GM21447 (cell line): ENCODE measurements at regions not wholly inside any gene's neighbourhood (a gene's known extent, or its start where the extent isn't known, plus 50 kb on each side); places are given as distances from the start of the nearest gene placed in this dataset.
"Not testable (repeated sequence)": the region's sequence is repeated elsewhere in the genome, so short reads cannot be mapped to it uniquely, and the experiment has no call there.

Experiments used
- ATAC-seq: cut with Tn5 transposase; IDR thresholded peaks from one replicate; pipeline ENCODE4 v1.9.1; 2021; ENCODE audit not compliant: unreplicated experiment

DNA sequence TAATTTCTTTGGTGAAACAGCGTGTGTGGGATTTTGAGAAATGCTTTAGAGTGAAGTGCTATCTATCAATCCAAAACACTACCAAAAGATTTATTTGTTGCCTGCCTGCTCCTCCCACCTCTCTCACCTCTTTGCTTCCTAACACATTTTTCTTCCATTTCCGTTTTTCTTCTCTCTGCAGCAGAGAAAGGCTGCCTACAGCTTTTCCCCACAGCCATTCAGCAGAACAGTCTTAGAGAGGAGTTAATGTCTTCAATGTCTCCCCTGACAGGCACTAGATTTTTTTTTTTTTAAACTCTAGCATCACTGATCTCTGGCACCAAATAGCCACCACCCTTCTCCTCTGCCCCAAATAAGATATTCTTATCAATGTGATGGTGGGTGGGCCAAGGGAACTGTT, 327.8 kb upstream of the MAN1A1 start:
- ATAC-seq = no peak

DNA sequence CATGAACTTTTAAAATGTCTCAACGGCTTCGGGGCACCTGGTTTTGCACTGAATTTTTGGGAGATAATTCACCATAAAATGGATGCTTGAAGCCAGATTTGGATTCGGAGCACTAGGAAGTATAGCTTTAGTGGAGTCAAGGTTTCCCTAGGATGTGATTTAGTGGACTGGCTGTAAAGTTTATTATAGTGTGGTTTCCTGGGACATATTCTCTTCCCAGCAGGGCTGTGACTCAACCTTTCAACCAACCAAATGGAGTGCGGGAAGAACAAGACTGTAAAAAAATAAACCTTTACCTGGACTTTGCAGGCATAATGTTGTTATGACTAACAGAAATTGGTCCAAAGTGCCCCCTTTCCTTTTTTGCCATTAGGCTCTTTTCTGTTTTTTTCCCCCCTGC, 327.4 kb upstream of the MAN1A1 start:
- ATAC-seq = no peak

DNA sequence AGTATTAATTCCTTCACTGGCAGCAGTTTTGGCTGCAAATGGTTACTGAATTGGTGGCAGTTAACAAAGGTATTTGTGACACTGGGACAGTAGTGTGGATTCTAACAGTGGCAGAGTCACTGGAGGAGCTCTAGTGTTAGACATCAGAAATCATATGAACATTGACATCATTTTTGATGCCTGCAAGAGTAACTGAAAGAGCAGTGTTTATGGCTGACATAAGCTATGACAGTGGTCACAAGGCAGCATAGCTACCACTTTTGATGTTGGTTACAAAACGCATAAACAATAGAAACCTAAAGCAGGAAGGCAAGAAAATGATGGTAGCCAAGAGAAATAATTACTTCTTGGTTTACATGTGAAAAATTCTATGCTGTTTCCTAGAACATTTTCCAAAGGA, 326.7 kb upstream of the MAN1A1 start:
- ATAC-seq = no peak

DNA sequence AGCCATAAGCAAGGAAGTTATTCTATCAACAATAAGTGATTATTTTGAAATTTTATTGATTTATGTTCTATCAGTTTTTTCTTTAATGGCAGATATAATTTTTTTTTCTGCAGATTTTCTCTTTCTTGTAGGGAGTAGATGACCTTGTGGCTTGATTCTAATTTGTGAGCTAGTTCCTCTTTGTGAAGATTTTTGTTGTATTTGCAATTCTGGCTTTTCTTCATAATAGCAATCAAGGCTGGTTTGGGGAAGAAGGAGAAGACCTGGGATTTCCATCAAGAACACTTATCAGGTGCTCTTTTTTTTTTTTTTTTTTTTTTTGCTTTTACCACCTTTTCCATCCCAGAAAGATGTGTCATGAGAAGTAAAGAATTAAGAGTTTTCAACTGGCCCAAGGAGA, 324.2 kb upstream of the MAN1A1 start:
- no peak for ATAC-seq

DNA sequence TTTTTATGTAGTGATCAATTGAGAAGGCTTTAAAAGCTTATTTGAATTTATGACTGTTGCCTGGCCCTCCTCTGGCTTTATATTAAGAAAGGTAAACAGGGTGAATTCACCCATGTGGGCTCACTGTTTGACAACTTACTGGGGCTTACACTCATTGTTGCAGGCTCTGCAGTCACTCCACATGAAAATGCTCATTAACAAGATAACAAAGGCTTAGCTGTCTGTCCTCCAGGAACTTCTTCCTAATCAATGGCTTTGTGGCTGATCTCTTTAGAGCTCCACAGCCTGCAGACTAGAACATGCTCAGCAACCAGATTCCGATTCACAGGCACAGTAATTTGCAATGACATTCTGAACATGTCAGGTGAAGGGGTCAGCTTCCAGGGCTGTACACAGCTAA, 323.2 kb upstream of the MAN1A1 start:
- no peak for ATAC-seq

DNA sequence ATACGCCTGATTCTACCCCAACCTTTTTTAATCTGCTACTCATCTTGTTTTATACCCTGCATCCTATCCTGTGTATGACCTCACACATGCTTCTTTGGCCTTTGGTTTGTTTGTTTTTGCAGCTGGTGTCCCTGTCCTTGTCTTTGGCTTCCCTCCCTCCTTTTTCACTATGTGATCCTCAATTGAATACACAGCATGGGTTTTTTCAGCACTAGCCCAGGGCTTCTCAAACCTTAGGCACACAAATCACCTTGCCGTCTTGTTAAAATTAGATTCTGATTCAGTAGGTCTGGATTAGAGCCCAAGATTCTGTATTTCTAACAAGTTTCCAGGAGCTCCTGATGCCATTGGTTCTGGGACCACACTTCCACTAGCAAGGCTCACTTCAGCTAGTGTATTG, 321.5 kb upstream of the MAN1A1 start:
- ATAC-seq = no peak

DNA sequence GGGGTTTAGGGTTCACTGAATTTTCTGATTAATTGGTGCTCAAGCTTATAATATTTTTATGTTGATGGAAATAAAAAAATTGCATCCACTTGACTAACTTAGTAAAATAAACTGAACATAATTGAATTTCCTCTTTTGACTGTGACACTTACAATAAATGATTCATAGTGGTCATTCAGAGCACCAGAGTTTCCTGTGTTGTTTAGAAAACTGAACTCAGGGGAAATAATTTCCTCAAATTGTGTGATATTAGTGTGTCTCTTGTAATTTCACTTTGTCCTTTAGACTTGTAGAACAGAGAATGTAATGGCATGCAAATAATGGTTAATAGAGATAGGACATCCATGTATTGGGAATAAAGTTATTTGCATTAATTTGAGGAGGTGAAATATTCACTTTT, 319.7 kb upstream of the MAN1A1 start:
- no peak for ATAC-seq

DNA sequence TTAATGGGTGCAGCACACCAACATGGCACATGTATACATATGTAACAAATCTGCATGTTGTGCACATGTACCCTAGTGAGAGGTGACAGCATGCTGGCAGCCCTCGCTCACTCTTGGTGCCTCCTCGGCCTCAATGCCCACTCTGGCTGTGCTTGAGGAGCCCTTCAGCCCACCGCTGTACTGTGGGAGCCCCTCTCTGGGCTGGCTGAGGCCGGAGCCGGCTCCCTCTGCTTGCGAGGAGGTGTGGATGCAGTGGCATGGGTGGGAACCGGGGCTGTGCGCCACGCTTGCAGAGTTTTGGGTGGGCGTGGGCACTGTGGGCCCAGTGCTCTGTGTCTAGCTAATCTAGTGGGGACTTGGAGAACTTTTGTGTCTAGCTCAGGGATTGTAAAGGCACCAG, 315.9 kb upstream of the MAN1A1 start:
- ATAC-seq = not testable (repeated sequence)

DNA sequence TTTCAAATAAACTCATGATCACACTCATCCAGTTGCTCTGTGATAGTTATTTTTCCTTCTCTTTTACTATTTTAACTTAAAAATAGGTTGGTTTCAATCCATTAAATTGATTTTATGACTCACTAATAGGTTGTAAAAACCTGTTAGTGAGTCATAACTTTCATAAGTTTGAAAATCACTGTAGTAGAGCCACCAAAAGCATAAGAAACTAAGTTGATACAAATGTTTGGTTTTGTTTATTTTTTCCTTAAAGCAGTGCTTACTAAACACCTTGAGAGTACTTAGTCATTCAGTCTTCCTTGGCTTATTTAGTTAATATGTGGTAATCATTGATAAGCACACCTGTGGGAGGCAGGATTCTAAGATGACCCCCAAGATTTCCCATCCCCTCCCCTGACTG, 312.1 kb upstream of the MAN1A1 start:
- no peak for ATAC-seq

DNA sequence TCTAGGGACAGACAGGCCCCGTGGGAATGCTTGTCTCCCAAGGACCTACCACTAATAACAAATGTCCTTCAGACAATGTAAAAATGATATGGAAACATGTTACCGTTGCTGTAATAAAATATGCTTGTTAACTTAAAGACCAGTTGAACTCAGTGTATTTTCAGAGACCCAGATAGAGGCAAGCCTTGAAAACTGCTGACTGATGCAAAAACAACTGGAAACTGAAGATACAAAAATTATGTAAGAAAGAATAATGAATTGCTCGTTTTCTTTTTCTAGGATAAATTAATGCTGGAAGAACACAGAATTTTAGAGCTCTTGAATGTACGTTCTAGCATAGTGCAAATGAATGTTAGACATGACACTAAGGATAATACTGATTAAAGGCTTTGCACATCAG, 311.5 kb upstream of the MAN1A1 start:
- no peak for ATAC-seq

DNA sequence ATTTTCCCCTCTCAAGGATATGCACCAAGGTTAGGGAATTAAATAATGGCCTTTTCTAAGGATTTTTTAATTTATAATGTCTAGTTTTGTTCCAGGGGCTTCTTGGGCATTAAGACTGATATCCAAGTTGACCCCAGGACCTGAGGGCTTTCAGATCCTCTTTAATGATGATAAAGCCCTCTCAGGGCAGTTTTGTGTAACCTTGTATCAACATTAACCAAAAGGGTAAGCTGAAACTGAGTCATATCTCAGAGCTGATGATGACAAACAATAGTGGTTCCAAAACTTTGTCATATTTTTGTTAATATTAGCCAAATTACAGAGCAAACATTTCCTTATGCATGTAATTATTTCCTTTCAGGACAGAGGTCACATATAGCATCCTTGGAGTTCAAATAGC, 309.4 kb upstream of the MAN1A1 start:
- no peak for ATAC-seq

DNA sequence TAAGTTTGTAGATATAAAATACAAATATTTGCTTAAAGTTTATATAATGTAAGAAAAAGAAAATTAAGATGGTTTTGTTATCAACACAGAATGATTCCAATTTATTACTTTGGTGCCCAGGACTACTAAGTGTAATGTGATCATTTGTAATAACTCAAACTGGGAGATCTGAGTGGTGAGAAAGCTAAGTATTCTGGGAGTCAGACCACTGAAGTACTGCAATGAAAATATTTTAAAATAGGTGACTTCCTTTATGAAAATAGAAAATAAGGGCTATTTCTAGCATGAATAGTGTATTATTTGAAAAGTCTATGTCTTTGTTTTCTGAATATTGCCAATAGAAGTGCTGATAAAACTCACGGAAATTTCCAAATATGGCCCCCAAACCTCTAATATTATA, 305.6 kb upstream of the MAN1A1 start:
- ATAC-seq = no peak

DNA sequence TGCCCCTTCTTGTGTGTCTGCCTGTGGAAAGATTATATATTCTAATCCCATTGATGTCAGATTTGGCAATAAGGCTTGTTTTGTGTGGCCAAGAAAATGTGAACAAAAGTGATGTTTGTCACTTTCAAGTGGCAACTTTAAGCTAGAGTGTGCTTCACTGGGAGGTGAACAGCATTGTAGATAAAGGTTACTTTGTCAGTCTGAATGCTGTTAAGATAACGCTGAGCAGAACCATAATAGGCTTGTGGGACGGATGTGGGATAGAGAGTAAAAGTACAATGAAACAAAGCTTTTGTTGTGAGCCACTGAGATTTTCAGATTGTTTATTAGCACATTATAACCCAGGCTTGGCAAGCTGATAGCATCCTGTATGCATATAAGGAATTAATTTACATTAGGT, 303.8 kb upstream of the MAN1A1 start:
- no peak for ATAC-seq

DNA sequence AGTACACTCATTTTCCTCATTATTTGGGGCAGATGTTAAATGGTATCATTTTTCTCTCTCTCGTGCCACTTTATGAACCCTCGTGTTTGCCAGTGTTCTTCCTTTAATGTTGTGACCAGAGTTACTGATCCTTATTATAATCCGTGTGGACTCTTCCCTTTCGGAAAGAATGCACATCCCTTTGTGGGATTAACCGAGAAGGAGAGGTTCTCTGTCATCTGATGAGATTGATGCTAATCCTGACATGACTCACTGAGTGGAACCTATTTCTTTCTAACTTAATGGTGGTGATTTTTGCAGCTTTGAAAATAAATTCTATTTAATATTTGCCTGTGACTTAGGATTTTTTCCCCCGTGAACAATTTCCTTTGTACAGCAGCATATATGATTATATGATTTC, 300.0 kb upstream of the MAN1A1 start:
- ATAC-seq = no peak

DNA sequence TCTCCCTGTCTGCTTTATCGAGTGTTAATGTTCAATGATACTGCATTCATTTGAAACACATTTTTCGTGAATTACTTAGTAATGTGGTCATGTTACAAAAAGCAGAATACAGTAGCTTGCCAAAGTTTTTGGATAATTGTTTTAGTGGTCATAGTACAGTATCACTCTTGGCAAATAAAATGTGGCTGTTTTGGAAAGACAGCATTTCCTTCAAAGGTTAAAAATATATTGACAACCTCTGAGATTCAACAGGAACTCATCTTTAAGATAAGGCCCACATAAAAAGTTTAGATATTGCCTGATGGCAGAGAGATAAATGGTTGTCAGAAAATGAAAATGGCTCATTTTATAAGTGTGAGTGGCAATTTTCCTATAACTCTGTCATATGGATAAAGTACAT, 297.7 kb upstream of the MAN1A1 start:
- no peak for ATAC-seq

DNA sequence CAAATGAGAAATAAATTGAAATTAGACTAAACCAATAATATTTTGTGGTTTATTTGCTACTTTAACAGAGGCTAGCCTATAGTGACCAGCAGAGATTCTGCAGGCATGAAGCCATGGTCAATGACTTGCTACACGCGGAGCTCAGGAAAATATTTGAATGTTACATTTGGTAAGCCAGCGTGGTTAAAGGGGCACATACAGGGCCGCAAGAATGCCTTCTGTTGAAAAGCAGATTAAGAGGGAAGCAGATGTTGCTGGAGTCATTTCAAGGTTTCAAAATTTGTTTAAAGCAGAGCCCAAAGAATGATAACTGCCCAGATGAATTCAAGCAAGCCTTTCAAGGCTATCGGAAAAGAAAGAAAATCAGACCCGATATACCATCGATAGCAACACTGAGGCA, 294.3 kb upstream of the MAN1A1 start:
- no peak for ATAC-seq

DNA sequence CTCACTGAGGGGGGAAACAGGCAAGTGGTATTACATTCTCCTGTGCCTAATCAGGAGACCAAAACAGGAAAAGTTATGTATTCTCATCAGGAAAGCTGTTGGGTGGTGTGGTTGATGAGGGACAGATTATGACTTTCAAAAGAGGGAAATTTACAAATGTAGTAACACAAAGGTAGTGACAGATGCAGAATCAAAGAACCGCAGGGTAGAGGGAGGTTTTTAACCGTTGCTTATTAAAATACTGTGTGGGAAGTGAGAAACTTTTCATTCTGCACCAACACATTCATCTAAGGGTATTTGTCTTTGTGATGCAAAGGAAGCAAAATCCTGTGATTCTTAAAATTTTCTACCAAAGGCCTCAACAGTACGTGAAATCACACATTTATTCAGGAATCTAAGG, 288.2 kb upstream of the MAN1A1 start:
- no peak for ATAC-seq

DNA sequence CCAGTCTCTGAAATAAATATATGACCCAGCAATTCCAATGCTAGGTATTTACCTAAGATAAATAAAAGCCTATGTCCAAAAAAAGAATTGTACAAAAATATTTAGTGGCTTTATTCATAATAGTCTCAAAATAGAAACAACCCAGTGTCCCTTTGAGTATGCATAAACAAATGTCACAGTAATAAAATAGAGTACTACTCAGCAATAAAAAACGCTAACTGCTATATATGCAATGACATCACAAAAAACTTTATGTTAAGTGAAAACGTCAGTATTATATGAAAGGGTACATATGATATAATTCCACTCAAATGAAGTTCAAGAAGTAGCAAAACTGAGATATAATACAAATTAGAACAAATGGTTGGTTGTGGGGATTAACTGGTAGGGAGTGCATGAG, 286.5 kb upstream of the MAN1A1 start:
- no peak for ATAC-seq

DNA sequence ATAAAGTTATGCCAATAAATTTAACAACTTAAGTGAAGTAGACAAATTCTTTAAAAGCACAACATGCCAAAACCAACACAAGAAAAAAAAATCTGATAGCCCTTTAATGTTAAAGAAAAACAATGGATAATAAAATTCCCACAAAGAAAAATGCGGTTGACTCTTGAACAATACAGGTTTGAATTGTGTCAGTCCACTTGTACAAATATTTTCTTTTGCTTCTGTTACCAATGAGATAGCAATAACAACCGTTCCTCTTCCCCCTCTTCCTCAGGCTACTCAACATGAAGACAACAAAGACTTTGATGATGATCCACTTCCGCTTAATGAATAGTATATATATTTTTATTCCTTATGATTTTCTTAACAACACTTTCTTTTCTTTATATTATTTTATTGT, 283.9 kb upstream of the MAN1A1 start:
- no peak for ATAC-seq

DNA sequence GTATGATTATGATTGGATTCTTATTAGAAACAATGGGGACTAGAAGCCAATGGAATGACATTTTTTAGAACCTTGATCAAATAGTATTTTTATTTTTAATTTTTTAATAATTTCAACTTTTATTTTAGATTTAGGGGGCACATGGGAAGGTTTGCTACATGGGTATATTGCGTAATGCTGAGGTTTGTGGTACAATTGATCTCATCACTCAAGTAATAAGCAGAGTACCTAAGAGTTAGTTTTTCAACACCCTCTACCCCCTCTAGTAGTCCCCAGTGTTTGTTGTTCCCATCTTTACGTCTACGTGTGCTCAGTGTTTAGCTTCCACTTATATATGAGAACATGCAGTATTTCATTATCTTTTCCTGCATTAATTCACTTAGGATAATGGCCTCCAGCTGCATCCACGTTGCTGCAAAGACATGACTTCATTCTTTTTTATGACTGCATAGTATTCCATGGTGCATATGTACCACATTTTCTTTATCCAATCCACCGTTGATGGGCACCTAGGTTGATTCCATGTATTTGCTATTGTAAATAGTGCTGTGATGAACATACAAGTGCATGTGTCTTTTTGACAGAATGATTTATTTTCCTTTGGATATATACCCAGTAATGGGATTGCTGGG, 281.1 kb upstream of the MAN1A1 start:
- no peak for ATAC-seq

DNA sequence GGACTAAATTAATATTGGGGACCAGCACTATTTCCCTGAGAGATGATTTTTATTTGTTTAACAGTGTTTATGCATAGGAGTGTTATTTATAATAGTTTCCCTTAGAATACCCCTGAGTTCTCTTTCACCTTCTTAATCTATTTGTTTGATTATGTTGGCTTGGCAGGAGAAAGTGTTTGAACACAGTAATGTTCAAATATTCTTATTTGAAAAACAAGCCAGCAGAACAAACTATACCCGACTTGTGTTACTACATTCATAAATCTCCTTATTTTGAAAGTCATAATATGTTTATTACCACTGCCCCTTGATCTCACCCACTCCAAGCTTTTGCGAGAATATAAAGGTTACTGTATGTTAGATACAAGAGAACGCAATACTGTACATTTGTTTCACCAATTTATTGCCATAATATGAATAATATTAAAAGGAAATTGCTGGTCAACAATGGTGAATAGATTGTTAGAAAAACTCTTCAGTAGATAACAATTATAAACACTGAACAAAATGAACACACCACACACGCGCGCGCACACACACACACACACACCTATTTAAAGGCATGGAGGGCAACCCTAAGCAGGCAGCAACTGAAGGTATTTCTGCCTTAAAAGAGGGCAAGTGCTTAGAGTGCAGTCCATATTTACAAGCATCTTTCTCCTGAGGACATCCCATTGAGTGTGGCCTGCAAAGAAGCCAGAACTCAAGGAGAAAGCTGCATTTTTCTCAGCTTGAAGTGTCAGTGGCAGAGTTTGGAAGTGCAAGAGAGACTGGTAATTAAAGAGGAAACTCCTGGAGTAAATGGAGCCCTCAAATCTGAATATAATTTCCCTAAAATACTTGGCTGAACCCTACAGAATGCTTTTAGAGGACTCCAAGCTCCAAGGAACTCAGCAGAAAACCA, 279.4 kb upstream of the MAN1A1 start:
- ATAC-seq = no peak

DNA sequence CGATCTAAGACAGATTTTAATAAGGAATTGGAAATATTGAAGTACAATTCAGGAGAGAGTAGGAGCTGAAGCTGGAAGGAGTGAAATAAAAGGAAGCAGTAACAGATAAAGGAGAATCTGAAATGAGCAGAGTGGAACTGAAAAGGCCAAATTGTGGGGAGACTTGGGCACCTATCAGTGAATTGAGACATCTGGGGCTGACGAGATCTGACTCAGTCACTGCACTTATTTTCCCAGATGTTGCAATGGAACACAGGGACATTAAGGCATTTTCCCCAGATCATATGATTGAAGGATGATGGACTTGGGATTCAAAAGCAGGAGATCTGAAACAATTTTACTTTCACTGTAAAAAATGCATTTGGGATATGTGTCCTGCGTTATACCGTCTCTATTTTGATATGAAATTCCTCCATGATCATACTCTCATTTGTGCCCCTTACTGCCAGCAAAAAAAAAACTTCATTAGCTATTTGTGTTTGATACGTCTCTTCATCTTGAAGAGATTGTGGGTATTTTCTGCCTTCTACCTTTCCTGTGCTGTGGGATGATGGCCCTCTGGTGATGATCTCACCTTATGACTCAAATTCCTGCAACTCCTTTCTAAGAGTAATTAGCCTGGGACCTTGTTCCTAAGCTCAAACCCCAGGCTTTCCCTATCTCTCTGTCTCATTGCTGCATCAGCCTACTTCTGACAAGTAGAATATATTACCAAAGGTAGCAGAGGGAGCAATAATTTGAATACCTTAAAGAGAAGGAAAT, 278.5 kb upstream of the MAN1A1 start:
- ATAC-seq = no peak
